Peyer's patch (tissue), 4 donors: ENCODE measurements at regions not wholly inside any gene's neighbourhood (a gene's known extent, or its start where the extent isn't known, plus 50 kb on each side); places are given as distances from the start of the nearest gene placed in this dataset.
"Not testable (repeated sequence)": the region's sequence is repeated elsewhere in the genome, so short reads cannot be mapped to it uniquely, and the experiment has no call there.

Source experiments
- DNase-seq, 3 donors: peaks; one replicate each; pipeline ENCODE4 v3.0.0-alpha.2; 2017 to 2019
- H3K27ac ChIP-seq, 4 donors: fragments of 200-600 bp; sonication (generic); one replicate each; pipeline ENCODE4 v1.5.1; 2016 to 2019
- H3K27me3 ChIP-seq, 2 donors: fragments of 200-600 bp; sonication (generic); one replicate each; pipeline ENCODE4 v1.5.1; 2019
- H3K36me3 ChIP-seq, 3 donors: fragments of 200-600 bp; sonication (generic); one replicate each; pipeline ENCODE4 v1.5.1; 2016 to 2019
- H3K4me1 ChIP-seq, 4 donors: fragments of 200-600 bp; sonication (generic); one replicate each; pipeline ENCODE4 v1.5.1; 2016 to 2019
- H3K4me3 ChIP-seq, 4 donors: fragments of 200-600 bp; sonication (generic); 1 replicate in 3 of 4; 2 replicates in 1 of 4; pipeline ENCODE4 v1.5.1; 2016 to 2019; ENCODE audit warnings: mild to moderate bottlenecking in 1 of 4
- H3K9me3 ChIP-seq, 4 donors: fragments of 200-600 bp; sonication (generic); one replicate each; pipeline ENCODE4 v1.5.1; 2016 to 2019; ENCODE audit warnings: mild to moderate bottlenecking in 1 of 4
- CTCF ChIP-seq, 6 experiments: fragments of 450-650 bp in 4 of 6; fragments of 200-600 bp in 2 of 6; sonication (generic) in 1 of 6; IDR thresholded peaks; one replicate each; pipeline ENCODE4 v1.5.1; 2017 to 2019; ENCODE audit warnings: antibody characterized with exemption in 6 of 6, mild to moderate bottlenecking in 3 of 6, moderate library complexity in 1 of 6
- POLR2A ChIP-seq, 2 donors: fragments of 450-650 bp; IDR thresholded peaks; one replicate each; pipeline ENCODE4 v1.5.1; 2017; ENCODE audit warnings: antibody characterized with exemption in 2 of 2, mild to moderate bottlenecking in 2 of 2, moderate library complexity in 2 of 2

DNA sequence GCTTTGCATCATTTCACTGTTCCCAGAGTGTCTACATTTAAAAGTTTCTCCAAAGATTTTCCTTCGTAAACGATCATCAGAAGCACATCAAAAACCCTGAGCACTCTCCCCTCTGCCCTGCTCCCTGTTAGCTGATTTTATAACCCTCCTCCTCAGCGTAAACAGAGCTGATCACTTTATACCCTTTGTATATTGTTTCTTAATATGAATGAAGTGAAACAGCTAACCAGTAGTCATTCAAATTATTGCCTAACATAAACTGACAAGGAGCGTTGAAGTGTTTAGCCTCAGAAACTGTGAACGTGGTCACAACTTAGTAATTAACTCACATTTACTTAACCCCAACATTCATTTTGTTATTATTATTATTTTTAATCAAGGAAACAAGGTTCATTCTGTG lies 160.0 kb upstream of the FOXF1 start:
- no peak for DNase-seq
- Histone ChIP-seq H3K9me3 (no peaks in the 10 kb centered on the region), H3K36me3 (no peaks in the 10 kb centered on the region), H3K4me3 (no peak overlapping the region), H3K4me1 (no peaks in the 10 kb centered on the region), H3K27me3 (no peaks in the 10 kb centered on the region), H3K27ac (no peak overlapping the region)
- TF ChIP-seq POLR2A (IDR thresholded peaks at IDR 0.05), result no peak
- no peak for TF ChIP-seq CTCF (IDR thresholded peaks at IDR 0.05)

GRCh38 chr16:86351041-86351784 lies 159.1 kb upstream of the FOXF1 start:
- Histone ChIP-seq H3K27ac (no peak overlapping the region), H3K4me3 (no peak overlapping the region), H3K9me3 (no peaks in the 10 kb centered on the region), H3K4me1 (no peaks in the 10 kb centered on the region), H3K36me3 (no peaks in the 10 kb centered on the region), H3K27me3 (no peaks in the 10 kb centered on the region)
- TF ChIP-seq POLR2A (IDR thresholded peaks at IDR 0.05) (no peak), CTCF (IDR thresholded peaks at IDR 0.05) (no peak)
- DNase-seq, result no peak

- H3K9me3 ChIP-seq, H3K4me1 ChIP-seq, H3K4me3 ChIP-seq, DNase-seq, H3K27me3 ChIP-seq, H3K27ac ChIP-seq, H3K36me3 ChIP-seq: not testable (repeated sequence)
Measured at GRCh38 chr16:86351785-86352139, 158.6 kb upstream of the FOXF1 start.

DNA sequence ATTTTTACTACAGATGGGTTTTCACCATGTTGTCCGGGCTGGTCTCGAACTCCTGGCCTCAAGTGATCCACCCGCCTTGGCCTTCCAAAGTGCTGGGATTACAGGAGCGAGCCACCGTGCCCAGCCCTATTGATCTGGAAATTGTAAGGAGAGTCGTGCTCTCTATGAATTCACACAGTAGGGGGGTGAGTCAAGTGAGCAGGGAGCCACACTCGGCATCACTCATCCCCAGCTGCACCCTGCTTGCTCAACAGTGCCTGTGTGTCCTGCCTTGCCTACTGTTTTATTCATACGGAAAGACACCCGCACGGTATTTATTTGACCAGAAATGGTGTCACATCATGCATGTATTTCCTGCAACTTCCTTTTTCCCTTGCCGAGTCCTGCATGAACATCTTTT lies 157.2 kb upstream of the FOXF1 start:
- Histone ChIP-seq H3K36me3 (no peaks in the 10 kb centered on the region), H3K9me3 (no peaks in the 10 kb centered on the region), H3K4me1 (no peaks in the 10 kb centered on the region), H3K27me3 (no peaks in the 10 kb centered on the region), H3K27ac (no peak overlapping the region), H3K4me3 (no peak overlapping the region)
- TF ChIP-seq CTCF (IDR thresholded peaks at IDR 0.05), result no peak
- TF ChIP-seq POLR2A (IDR thresholded peaks at IDR 0.05), result no peak
- DNase-seq, result no peak

GRCh38 chr16:86353948-86354347 lies 156.4 kb upstream of the FOXF1 start:
- Histone ChIP-seq H3K4me1 (no peaks in the 10 kb centered on the region), H3K27ac (no peak overlapping the region), H3K9me3 (no peaks in the 10 kb centered on the region), H3K27me3 (no peaks in the 10 kb centered on the region), H3K36me3 (no peaks in the 10 kb centered on the region), H3K4me3 (no peak overlapping the region)
- no peak for TF ChIP-seq POLR2A (IDR thresholded peaks at IDR 0.05)
- TF ChIP-seq CTCF (IDR thresholded peaks at IDR 0.05), result no peak
- DNase-seq, result no peak

- Histone ChIP-seq H3K27me3 (no peaks in the 10 kb centered on the region), H3K9me3 (no peaks in the 10 kb centered on the region), H3K27ac (peak overlapping the region in 1 of 4 donors; percentile 18), H3K4me1 (no peaks in the 10 kb centered on the region), H3K4me3 (no peak overlapping the region), H3K36me3 (no peaks in the 10 kb centered on the region)
- TF ChIP-seq POLR2A (IDR thresholded peaks at IDR 0.05) (no peak), CTCF (IDR thresholded peaks at IDR 0.05) (no peak)
- no peak for DNase-seq
Measured at GRCh38 chr16:86354641-86355513, 155.4 kb upstream of the FOXF1 start.
